ENCODE measurements at regions not wholly inside any gene's neighbourhood (a gene's known extent, or its start where the extent isn't known, plus 50 kb on each side); places are given as distances from the start of the nearest gene placed in this dataset.
"Not testable (repeated sequence)": the region's sequence is repeated elsewhere in the genome, so short reads cannot be mapped to it uniquely, and the experiment has no call there.

GRCh38 chr10:20381761-20382160, 515.4 kb downstream of the NEBL start:
- no peaks in the 10 kb centered on the region for H3K27me3 ChIP-seq (ENCODE audit: insufficient read depth, low read length)
- H3K4me1 ChIP-seq (ENCODE audit: insufficient read depth, low read length), result no peaks in the 10 kb centered on the region
- peaks cover 3% of the 10 kb centered on the region; the same call in 1 of the 2 replicates for H3K36me3 ChIP-seq (ENCODE audit: insufficient read depth, low read depth, low read length)
- H3K9ac ChIP-seq (ENCODE audit: low read depth, low read length), result no peak overlapping the region
- H3K9me3 ChIP-seq (ENCODE audit: insufficient read depth, low read depth, low read length), result peaks cover 21% of the 10 kb centered on the region; the same call in 1 of the 2 replicates
- H3K27ac ChIP-seq (ENCODE audit: low read length), result no peak overlapping the region
- no peak overlapping the region for H3K4me3 ChIP-seq (ENCODE audit: low read length)

DNA sequence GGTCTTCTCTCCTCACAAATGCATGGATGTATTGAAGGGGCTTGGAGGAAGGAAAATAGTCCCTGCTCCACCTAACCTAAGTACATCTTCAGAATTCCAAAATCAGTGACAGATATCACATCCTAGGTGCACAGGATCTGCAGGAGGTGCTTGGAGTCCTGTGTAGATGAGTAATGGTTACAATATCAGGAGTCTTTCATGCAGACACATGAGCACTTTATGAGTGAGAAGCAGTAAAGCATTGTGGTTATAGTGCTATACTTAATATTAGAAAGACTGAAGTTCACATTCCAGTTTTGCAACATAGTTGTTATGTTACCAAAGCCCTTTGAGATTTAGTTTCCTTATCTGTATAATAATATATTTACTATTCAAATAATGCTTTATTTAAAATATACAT, 516.7 kb downstream of the NEBL start:
- Histone ChIP-seq H3K27me3 (ENCODE audit: insufficient read depth, low read length) (no peaks in the 10 kb centered on the region), H3K9ac (ENCODE audit: low read depth, low read length) (no peak overlapping the region), H3K4me1 (ENCODE audit: insufficient read depth, low read length) (no peaks in the 10 kb centered on the region), H3K9me3 (ENCODE audit: insufficient read depth, low read depth, low read length) (peaks cover 21% of the 10 kb centered on the region; the same call in 1 of the 2 replicates), H3K4me3 (ENCODE audit: low read length) (no peak overlapping the region), H3K27ac (ENCODE audit: low read length) (no peak overlapping the region), H3K36me3 (ENCODE audit: insufficient read depth, low read depth, low read length) (peaks cover 3% of the 10 kb centered on the region; the same call in 1 of the 2 replicates)

- peaks cover 5% of the 10 kb centered on the region; the same call in 1 of the 2 replicates for H3K36me3 ChIP-seq (ENCODE audit: insufficient read depth, low read depth, low read length)
- H3K27me3 ChIP-seq (ENCODE audit: insufficient read depth, low read length), result no peaks in the 10 kb centered on the region
- peaks cover 10% of the 10 kb centered on the region for H3K4me1 ChIP-seq (ENCODE audit: insufficient read depth, low read length)
- no peak overlapping the region for H3K27ac ChIP-seq (ENCODE audit: low read length)
- H3K9me3 ChIP-seq (ENCODE audit: insufficient read depth, low read depth, low read length), result peaks cover 7% of the 10 kb centered on the region; the same call in 1 of the 2 replicates
- H3K9ac ChIP-seq (ENCODE audit: low read depth, low read length), result no peak overlapping the region
- no peak overlapping the region for H3K4me3 ChIP-seq (ENCODE audit: low read length)
Observed at GRCh38 chr10:20372748-20373147, 524.4 kb downstream of the NEBL start.

- H3K4me3 ChIP-seq (ENCODE audit: low read length), result peak overlapping the region; percentile 48
- H3K27me3 ChIP-seq (ENCODE audit: insufficient read depth, low read length); H3K36me3 ChIP-seq (ENCODE audit: insufficient read depth, low read depth, low read length); H3K9me3 ChIP-seq (ENCODE audit: insufficient read depth, low read depth, low read length); H3K4me1 ChIP-seq (ENCODE audit: insufficient read depth, low read length): not testable (repeated sequence)
- peak overlapping the region; percentile 12 for H3K27ac ChIP-seq (ENCODE audit: low read length)
- peak overlapping the region; percentile 75 for H3K9ac ChIP-seq (ENCODE audit: low read depth, low read length)
Observed at GRCh38 chr10:20370977-20371533, 526.1 kb downstream of the NEBL start.

- Histone ChIP-seq H3K36me3 (ENCODE audit: insufficient read depth, low read depth, low read length) (peaks cover 5% of the 10 kb centered on the region; the same call in 1 of the 2 replicates), H3K9ac (ENCODE audit: low read depth, low read length) (peak overlapping the region; percentile 75), H3K9me3 (ENCODE audit: insufficient read depth, low read depth, low read length) (peaks cover 7% of the 10 kb centered on the region; the same call in 1 of the 2 replicates), H3K27ac (ENCODE audit: low read length) (peak overlapping the region; percentile 12), H3K27me3 (ENCODE audit: insufficient read depth, low read length) (no peaks in the 10 kb centered on the region), H3K4me1 (ENCODE audit: insufficient read depth, low read length) (peaks cover 10% of the 10 kb centered on the region), H3K4me3 (ENCODE audit: low read length) (peak overlapping the region; percentile 48)
Observed at GRCh38 chr10:20369863-20370736, 527.0 kb downstream of the NEBL start.

GRCh38 chr10:20363684-20364083, 533.4 kb downstream of the NEBL start:
- H3K9ac ChIP-seq (ENCODE audit: low read depth, low read length), result no peak overlapping the region
- no peak overlapping the region for H3K4me3 ChIP-seq (ENCODE audit: low read length)
- no peak overlapping the region for H3K27ac ChIP-seq (ENCODE audit: low read length)

DNA sequence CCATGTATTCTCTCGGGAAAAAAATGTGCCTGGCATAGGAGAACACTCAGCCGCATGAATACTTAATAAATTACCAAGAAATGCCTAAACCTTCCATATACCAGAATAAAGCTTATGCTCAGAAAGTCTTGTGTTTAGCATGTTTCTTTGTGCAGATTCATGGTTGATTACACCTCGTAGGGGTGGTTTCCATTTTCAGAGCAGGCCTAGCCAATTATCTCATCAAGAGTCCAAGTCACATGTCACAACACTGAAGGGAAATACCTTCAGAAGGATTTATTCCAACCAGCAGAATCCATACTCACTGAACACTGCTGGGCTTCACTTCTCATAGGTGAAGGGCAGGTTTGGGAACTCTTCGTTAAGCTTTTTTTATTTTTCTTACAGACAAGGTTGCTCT, 539.7 kb downstream of the PLXDC2 start:
- Histone ChIP-seq H3K4me1 (ENCODE audit: insufficient read depth, low read length) (no peaks in the 10 kb centered on the region), H3K36me3 (ENCODE audit: insufficient read depth, low read depth, low read length) (no peaks in the 10 kb centered on the region), H3K9me3 (ENCODE audit: insufficient read depth, low read depth, low read length) (no peaks in the 10 kb centered on the region), H3K27me3 (ENCODE audit: insufficient read depth, low read length) (no peaks in the 10 kb centered on the region), H3K27ac (ENCODE audit: low read length) (no peak overlapping the region), H3K4me3 (ENCODE audit: low read length) (no peak overlapping the region), H3K9ac (ENCODE audit: low read depth, low read length) (no peak overlapping the region)

More at GRCh38 chr10:20363684-20364083, 533.4 kb downstream of the NEBL start:
- Histone ChIP-seq H3K4me1 (ENCODE audit: insufficient read depth, low read length) (no peaks in the 10 kb centered on the region), H3K9me3 (ENCODE audit: insufficient read depth, low read depth, low read length) (0 out of 2 replicates have a peak, but pooled peaks cover 7% of the 10 kb centered on the region), H3K36me3 (ENCODE audit: insufficient read depth, low read depth, low read length) (no peaks in the 10 kb centered on the region), H3K27me3 (ENCODE audit: insufficient read depth, low read length) (no peaks in the 10 kb centered on the region)

GRCh38 chr10:20355011-20355410, 538.8 kb downstream of the PLXDC2 start:
- Histone ChIP-seq H3K27me3 (ENCODE audit: insufficient read depth, low read length) (no peaks in the 10 kb centered on the region), H3K27ac (ENCODE audit: low read length) (no peak overlapping the region), H3K4me3 (ENCODE audit: low read length) (no peak overlapping the region), H3K4me1 (ENCODE audit: insufficient read depth, low read length) (no peaks in the 10 kb centered on the region), H3K36me3 (ENCODE audit: insufficient read depth, low read depth, low read length) (no peaks in the 10 kb centered on the region), H3K9me3 (ENCODE audit: insufficient read depth, low read depth, low read length) (no peaks in the 10 kb centered on the region), H3K9ac (ENCODE audit: low read depth, low read length) (no peak overlapping the region)

GRCh38 chr10:20354166-20354565, 537.9 kb downstream of the PLXDC2 start:
- no peaks in the 10 kb centered on the region for H3K9me3 ChIP-seq (ENCODE audit: insufficient read depth, low read depth, low read length)
- no peaks in the 10 kb centered on the region for H3K36me3 ChIP-seq (ENCODE audit: insufficient read depth, low read depth, low read length)
- no peak overlapping the region for H3K4me3 ChIP-seq (ENCODE audit: low read length)

GRCh38 chr10:20350509-20350908, 534.3 kb downstream of the PLXDC2 start:
- H3K9ac ChIP-seq (ENCODE audit: low read depth, low read length), result no peak overlapping the region
- H3K27ac ChIP-seq (ENCODE audit: low read length), result no peak overlapping the region
- no peaks in the 10 kb centered on the region for H3K9me3 ChIP-seq (ENCODE audit: insufficient read depth, low read depth, low read length)
- H3K4me1 ChIP-seq (ENCODE audit: insufficient read depth, low read length), result no peaks in the 10 kb centered on the region
- no peak overlapping the region for H3K4me3 ChIP-seq (ENCODE audit: low read length)
- H3K36me3 ChIP-seq (ENCODE audit: insufficient read depth, low read depth, low read length), result no peaks in the 10 kb centered on the region
- H3K27me3 ChIP-seq (ENCODE audit: insufficient read depth, low read length), result no peaks in the 10 kb centered on the region

More at GRCh38 chr10:20354166-20354565, 537.9 kb downstream of the PLXDC2 start:
- Histone ChIP-seq H3K27ac (ENCODE audit: low read length) (no peak overlapping the region), H3K27me3 (ENCODE audit: insufficient read depth, low read length) (no peaks in the 10 kb centered on the region), H3K9ac (ENCODE audit: low read depth, low read length) (no peak overlapping the region), H3K4me1 (ENCODE audit: insufficient read depth, low read length) (no peaks in the 10 kb centered on the region)

- H3K9ac ChIP-seq (ENCODE audit: low read depth, low read length), result no peak overlapping the region
- no peaks in the 10 kb centered on the region for H3K27me3 ChIP-seq (ENCODE audit: insufficient read depth, low read length)
- no peak overlapping the region for H3K4me3 ChIP-seq (ENCODE audit: low read length)
- H3K36me3 ChIP-seq (ENCODE audit: insufficient read depth, low read depth, low read length), result 0 out of 2 replicates have a peak, but pooled peaks cover 7% of the 10 kb centered on the region
- no peaks in the 10 kb centered on the region for H3K4me1 ChIP-seq (ENCODE audit: insufficient read depth, low read length)
- peaks cover 15% of the 10 kb centered on the region for H3K9me3 ChIP-seq (ENCODE audit: insufficient read depth, low read depth, low read length)
- no peak overlapping the region for H3K27ac ChIP-seq (ENCODE audit: low read length)
Observed at GRCh38 chr10:20343036-20343435, 526.8 kb downstream of the PLXDC2 start.
